Uterus (tissue), 3 donors: ENCODE measurements at regions not wholly inside any gene's neighbourhood (a gene's known extent, or its start where the extent isn't known, plus 50 kb on each side); places are given as distances from the start of the nearest gene placed in this dataset.

Experiments
- DNase-seq, 2 donors: peaks; one replicate each; pipeline ENCODE4 v3.0.0-alpha.2; 2019 to 2020
- H3K27ac ChIP-seq, 2 donors: fragments of 200-600 bp; sonication (generic); 1 replicate in 1 of 2; 2 replicates in 1 of 2; pipeline ENCODE4 v1.5.1; 2016 to 2018
- H3K27me3 ChIP-seq, 2 donors: fragments of 200-600 bp; sonication (generic); one replicate each; pipeline ENCODE4 v1.5.1; 2018 to 2019; ENCODE audit warnings: control low read depth in 1 of 2
- H3K36me3 ChIP-seq, 2 donors: fragments of 200-600 bp; sonication (generic); one replicate each; pipeline ENCODE4 v1.5.1; 2019; ENCODE audit warnings: control low read depth in 1 of 2
- H3K4me1 ChIP-seq, 2 donors: fragments of 200-600 bp; sonication (generic); one replicate each; pipeline ENCODE4 v1.5.1; 2018 to 2019; ENCODE audit warnings: control low read depth in 1 of 2
- H3K4me3 ChIP-seq, 2 donors: fragments of 200-600 bp; sonication (generic); 1 replicate in 1 of 2; 2 replicates in 1 of 2; pipeline ENCODE4 v1.5.1; 2018 to 2019; ENCODE audit warnings: mild to moderate bottlenecking in 1 of 2
- H3K9me3 ChIP-seq, 2 donors: fragments of 200-600 bp; sonication (generic); one replicate each; pipeline ENCODE4 v1.5.1; 2019; ENCODE audit warnings: control low read depth in 1 of 2
- POLR2A ChIP-seq, 2 donors: fragments of 450-650 bp; IDR thresholded peaks; one replicate each; pipeline ENCODE4 v1.6.1; 2016; ENCODE audit warnings: antibody characterized with exemption in 2 of 2, mild to moderate bottlenecking in 1 of 2, moderate library complexity in 1 of 2
- intact Hi-C: fragments of 100-400 bp; cut with DNase I; formaldehyde crosslinking; loops from one replicate; pipeline ENCODE4 v1.15.1; 2023; ENCODE audit warnings: low total_unique reads
- TF ChIP-seq, protein P1 (sequence below), 4 experiments: fragments of 200-600 bp in 2 of 4; fragments of 450-650 bp in 2 of 4; sonication (generic) in 2 of 4; IDR thresholded peaks; one replicate each; pipeline ENCODE4 v1.5.1; 2016 to 2019; ENCODE audit warnings: antibody characterized with exemption in 4 of 4, mild to moderate bottlenecking in 2 of 4, moderate library complexity in 1 of 4
- donor health status: DM: yes; HTN: yes; CAD: no.

DNA sequence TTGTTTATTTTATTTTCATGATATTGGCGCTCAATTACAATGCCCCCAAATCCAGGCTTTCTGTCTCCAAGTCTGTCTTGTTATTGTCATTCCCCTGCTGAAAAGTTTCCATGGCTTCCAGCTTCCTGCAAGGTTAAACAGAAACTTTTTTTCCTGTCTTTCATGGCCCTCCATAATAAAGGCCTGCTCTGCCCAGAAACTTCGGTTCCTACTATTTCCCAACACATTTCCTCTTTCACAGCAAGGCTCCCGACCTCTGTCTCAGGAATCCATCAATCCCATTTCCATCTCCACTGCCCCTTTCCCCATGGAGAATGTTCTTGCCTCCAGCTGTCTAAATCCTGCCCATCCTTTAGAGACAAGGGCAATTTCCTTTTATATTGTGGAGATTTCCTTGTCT is 365.2 kb upstream of the JARID2 start:
- intact Hi-C loops, result no loop called here
- Histone ChIP-seq H3K4me3 (no peak overlapping the region), H3K9me3 (no peaks in the 10 kb centered on the region), H3K27ac (peak overlapping the region in 1 of 2 donors; percentile 16), H3K36me3 (no peaks in the 10 kb centered on the region), H3K27me3 (no peaks in the 10 kb centered on the region), H3K4me1 (no peaks in the 10 kb centered on the region)
- no peak for DNase-seq
- no peak for TF ChIP-seq POLR2A (IDR thresholded peaks at IDR 0.05)
- TF ChIP-seq, protein P1, sequence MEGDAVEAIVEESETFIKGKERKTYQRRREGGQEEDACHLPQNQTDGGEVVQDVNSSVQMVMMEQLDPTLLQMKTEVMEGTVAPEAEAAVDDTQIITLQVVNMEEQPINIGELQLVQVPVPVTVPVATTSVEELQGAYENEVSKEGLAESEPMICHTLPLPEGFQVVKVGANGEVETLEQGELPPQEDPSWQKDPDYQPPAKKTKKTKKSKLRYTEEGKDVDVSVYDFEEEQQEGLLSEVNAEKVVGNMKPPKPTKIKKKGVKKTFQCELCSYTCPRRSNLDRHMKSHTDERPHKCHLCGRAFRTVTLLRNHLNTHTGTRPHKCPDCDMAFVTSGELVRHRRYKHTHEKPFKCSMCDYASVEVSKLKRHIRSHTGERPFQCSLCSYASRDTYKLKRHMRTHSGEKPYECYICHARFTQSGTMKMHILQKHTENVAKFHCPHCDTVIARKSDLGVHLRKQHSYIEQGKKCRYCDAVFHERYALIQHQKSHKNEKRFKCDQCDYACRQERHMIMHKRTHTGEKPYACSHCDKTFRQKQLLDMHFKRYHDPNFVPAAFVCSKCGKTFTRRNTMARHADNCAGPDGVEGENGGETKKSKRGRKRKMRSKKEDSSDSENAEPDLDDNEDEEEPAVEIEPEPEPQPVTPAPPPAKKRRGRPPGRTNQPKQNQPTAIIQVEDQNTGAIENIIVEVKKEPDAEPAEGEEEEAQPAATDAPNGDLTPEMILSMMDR (IDR thresholded peaks at IDR 0.05), result no peak

GRCh38 chr6:14881398-14881797 is 364.5 kb upstream of the JARID2 start:
- H3K4me3 ChIP-seq, result no peak overlapping the region
- no peak for TF ChIP-seq POLR2A (IDR thresholded peaks at IDR 0.05)
- TF ChIP-seq, protein P1 (IDR thresholded peaks at IDR 0.05), result no peak
- H3K4me1 ChIP-seq, result no peaks in the 10 kb centered on the region
- H3K9me3 ChIP-seq, result no peaks in the 10 kb centered on the region
- intact Hi-C loops, result no loop called here
- DNase-seq, result no peak
- no peaks in the 10 kb centered on the region for H3K27me3 ChIP-seq
- H3K36me3 ChIP-seq, result no peaks in the 10 kb centered on the region
- peak overlapping the region in 1 of 2 donors; percentile 16 for H3K27ac ChIP-seq

GRCh38 chr6:14882394-14883026 is 363.4 kb upstream of the JARID2 start:
- intact Hi-C loops, result no loop called here
- H3K27me3 ChIP-seq, result no peaks in the 10 kb centered on the region
- no peak for DNase-seq
- no peak for TF ChIP-seq POLR2A (IDR thresholded peaks at IDR 0.05)
- TF ChIP-seq, protein P1 (IDR thresholded peaks at IDR 0.05), result no peak
- no peaks in the 10 kb centered on the region for H3K36me3 ChIP-seq
- H3K9me3 ChIP-seq, result no peaks in the 10 kb centered on the region
- H3K4me1 ChIP-seq, result no peaks in the 10 kb centered on the region
- no peak overlapping the region for H3K4me3 ChIP-seq
- H3K27ac ChIP-seq, result no peak overlapping the region

GRCh38 chr6:14883921-14884320 is 361.9 kb upstream of the JARID2 start:
- Histone ChIP-seq H3K27me3 (no peaks in the 10 kb centered on the region), H3K4me3 (no peak overlapping the region), H3K9me3 (no peaks in the 10 kb centered on the region), H3K27ac (no peak overlapping the region), H3K4me1 (no peaks in the 10 kb centered on the region), H3K36me3 (no peaks in the 10 kb centered on the region)
- DNase-seq, result no peak
- intact Hi-C loops, result no loop called here
- TF ChIP-seq, protein P1 (IDR thresholded peaks at IDR 0.05), result no peak
- no peak for TF ChIP-seq POLR2A (IDR thresholded peaks at IDR 0.05)

- TF ChIP-seq, protein P1 (IDR thresholded peaks at IDR 0.05), result no peak
- no peak for TF ChIP-seq POLR2A (IDR thresholded peaks at IDR 0.05)
- no peaks in the 10 kb centered on the region for H3K36me3 ChIP-seq
- DNase-seq, result peak in 1 of 2 donors; percentile 22
- intact Hi-C loops, result no loop called here
- no peaks in the 10 kb centered on the region for H3K27me3 ChIP-seq
- H3K27ac ChIP-seq, result no peak overlapping the region
- no peaks in the 10 kb centered on the region for H3K9me3 ChIP-seq
- H3K4me1 ChIP-seq, result no peaks in the 10 kb centered on the region
- no peak overlapping the region for H3K4me3 ChIP-seq
These were observed 360.4 kb upstream of the JARID2 start for GRCh38 chr6:14885498-14885897.
